ENCODE measurements at regions not wholly inside any gene's neighbourhood (a gene's known extent, or its start where the extent isn't known, plus 50 kb on each side); places are given as distances from the start of the nearest gene placed in this dataset.
"Not testable (repeated sequence)": the region's sequence is repeated elsewhere in the genome, so short reads cannot be mapped to it uniquely, and the experiment has no call there.

DNA sequence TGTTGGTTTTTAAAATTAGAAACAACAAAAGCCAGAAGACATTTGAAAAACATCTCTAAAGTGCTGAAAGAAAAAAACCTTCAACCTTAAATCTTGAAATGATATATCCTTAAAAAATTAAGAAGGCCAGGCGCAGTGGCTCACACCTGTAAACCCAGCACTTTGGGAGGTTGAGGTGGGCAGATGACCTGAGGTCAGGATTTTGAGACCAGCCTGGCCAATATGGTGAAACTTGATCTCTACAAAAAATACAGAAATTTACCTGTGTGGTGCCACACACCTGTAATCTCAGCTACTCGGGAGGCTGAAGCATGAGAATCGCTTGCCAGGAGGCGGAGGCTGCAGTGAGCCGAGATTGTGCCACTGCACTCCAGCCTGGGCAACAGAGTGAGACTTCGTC lies 87.7 kb upstream of the SIX2 start:
- ATAC-seq (no peak), DNase-seq (no peak)
- WGBS, 2 donors = 90 to 92% methylated on average over 6 of the region's 6 CpGs
- Histone ChIP-seq H3K9me3 (no peaks in the 10 kb centered on the region), H3K4me1 (no peaks in the 10 kb centered on the region), H3K36me3 (replicated peaks in 1 of 2; ENCODE audit: insufficient read depth in 1 of 2, low read depth in 2 of 2) (no peaks in the 10 kb centered on the region), H3K27ac (no peak overlapping the region), H3K27me3 (no peaks in the 10 kb centered on the region), H3K4me3 (no peak overlapping the region)
- no peak for TF ChIP-seq POLR2A (IDR thresholded peaks at IDR 0.05)
- TF ChIP-seq, protein P1, sequence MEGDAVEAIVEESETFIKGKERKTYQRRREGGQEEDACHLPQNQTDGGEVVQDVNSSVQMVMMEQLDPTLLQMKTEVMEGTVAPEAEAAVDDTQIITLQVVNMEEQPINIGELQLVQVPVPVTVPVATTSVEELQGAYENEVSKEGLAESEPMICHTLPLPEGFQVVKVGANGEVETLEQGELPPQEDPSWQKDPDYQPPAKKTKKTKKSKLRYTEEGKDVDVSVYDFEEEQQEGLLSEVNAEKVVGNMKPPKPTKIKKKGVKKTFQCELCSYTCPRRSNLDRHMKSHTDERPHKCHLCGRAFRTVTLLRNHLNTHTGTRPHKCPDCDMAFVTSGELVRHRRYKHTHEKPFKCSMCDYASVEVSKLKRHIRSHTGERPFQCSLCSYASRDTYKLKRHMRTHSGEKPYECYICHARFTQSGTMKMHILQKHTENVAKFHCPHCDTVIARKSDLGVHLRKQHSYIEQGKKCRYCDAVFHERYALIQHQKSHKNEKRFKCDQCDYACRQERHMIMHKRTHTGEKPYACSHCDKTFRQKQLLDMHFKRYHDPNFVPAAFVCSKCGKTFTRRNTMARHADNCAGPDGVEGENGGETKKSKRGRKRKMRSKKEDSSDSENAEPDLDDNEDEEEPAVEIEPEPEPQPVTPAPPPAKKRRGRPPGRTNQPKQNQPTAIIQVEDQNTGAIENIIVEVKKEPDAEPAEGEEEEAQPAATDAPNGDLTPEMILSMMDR (IDR thresholded peaks at IDR 0.05) = no peak
- intact Hi-C loops (cut with DNase I) = no loop called here

DNA sequence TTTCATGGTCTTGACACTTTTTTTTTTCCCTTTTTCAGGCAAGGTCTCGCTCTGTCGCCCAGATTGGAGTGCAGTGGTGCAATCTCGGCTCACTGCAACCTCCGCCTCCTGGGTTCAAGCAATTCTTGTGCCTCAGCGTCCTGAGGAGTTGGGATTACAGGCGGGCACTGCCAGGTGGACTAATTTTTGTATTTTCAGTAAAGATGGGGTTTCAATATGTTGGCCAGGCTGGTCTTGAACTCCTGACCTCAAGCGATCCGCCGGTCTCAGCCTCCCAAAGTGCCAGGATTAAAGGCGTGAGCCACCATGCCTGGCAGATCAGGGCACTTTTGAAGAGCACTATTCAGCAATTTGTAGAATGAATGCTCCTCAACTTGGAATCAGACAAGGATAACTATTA lies 86.8 kb upstream of the SIX2 start:
- H3K9me3 ChIP-seq; H3K4me3 ChIP-seq; H3K4me1 ChIP-seq; intact Hi-C loops (cut with DNase I); ATAC-seq; H3K27me3 ChIP-seq; DNase-seq; H3K36me3 ChIP-seq (replicated peaks in 1 of 2; ENCODE audit: insufficient read depth in 1 of 2, low read depth in 2 of 2); H3K27ac ChIP-seq: not testable (repeated sequence)
- WGBS, 2 donors = 91 to 92% methylated on average over 10 of the region's 10 CpGs

DNA sequence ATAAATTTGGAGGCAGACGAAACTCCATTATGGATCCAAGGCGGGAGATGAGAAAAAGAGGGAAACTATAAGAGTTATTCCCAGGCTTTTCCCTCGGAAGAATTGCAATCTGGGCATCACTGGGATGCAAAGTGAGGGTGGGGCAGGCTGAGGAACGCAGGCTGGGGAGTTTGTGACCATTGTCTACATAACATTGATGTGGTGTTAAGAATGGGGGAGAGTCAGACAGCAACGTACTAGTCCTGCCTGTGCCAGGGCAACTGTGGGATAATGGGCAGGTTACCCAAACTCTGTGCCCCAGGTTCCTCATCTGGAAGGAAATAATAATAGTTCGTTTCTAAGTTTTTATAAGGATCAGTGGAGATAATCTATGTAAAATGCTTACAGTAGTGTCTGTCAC lies 84.4 kb upstream of the SIX2 start:
- Histone ChIP-seq H3K36me3 (replicated peaks in 1 of 2; ENCODE audit: insufficient read depth in 1 of 2, low read depth in 2 of 2) (no peaks in the 10 kb centered on the region), H3K4me1 (no peaks in the 10 kb centered on the region), H3K4me3 (no peak overlapping the region), H3K27me3 (no peaks in the 10 kb centered on the region), H3K27ac (no peak overlapping the region), H3K9me3 (no peaks in the 10 kb centered on the region)
- intact Hi-C loops (cut with DNase I) = no loop called here
- no peak for DNase-seq
- WGBS, 2 donors = 58 to 62% methylated on average over 6 of the region's 6 CpGs
- TF ChIP-seq, protein P1 (IDR thresholded peaks at IDR 0.05) = no peak
- TF ChIP-seq POLR2A (IDR thresholded peaks at IDR 0.05) = no peak
- ATAC-seq = no peak

DNA sequence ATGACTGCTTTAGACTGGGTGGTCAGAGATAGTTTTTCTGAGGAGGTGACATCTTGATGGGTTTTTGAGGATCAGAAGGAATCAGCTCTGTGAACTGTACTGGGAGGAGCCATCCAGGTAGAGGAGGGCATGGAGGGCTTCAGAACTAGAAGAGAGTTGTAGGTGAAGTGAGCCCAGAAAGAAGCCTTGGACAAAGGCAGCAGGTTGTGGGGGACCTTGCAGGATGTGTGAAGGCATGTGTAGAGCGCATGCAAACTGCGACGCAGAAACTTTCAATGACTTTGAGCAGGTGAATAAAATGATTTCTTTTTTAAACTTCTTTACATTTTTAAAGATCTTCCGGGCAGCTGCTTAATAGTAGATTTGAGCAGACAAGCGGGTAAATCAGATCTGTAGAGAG lies 83.9 kb upstream of the SIX2 start:
- Histone ChIP-seq H3K4me3 (no peak overlapping the region), H3K27me3 (no peaks in the 10 kb centered on the region), H3K36me3 (replicated peaks in 1 of 2; ENCODE audit: insufficient read depth in 1 of 2, low read depth in 2 of 2) (no peaks in the 10 kb centered on the region), H3K9me3 (no peaks in the 10 kb centered on the region), H3K27ac (no peak overlapping the region), H3K4me1 (no peaks in the 10 kb centered on the region)
- intact Hi-C loops (cut with DNase I) = no loop called here
- DNase-seq (no peak), ATAC-seq (no peak)
- 94 to 96% methylated on average over 5 of the region's 5 CpGs for WGBS, 2 donors
- no peak for TF ChIP-seq POLR2A (IDR thresholded peaks at IDR 0.05)
- TF ChIP-seq, protein P1 (IDR thresholded peaks at IDR 0.05) = no peak

DNA sequence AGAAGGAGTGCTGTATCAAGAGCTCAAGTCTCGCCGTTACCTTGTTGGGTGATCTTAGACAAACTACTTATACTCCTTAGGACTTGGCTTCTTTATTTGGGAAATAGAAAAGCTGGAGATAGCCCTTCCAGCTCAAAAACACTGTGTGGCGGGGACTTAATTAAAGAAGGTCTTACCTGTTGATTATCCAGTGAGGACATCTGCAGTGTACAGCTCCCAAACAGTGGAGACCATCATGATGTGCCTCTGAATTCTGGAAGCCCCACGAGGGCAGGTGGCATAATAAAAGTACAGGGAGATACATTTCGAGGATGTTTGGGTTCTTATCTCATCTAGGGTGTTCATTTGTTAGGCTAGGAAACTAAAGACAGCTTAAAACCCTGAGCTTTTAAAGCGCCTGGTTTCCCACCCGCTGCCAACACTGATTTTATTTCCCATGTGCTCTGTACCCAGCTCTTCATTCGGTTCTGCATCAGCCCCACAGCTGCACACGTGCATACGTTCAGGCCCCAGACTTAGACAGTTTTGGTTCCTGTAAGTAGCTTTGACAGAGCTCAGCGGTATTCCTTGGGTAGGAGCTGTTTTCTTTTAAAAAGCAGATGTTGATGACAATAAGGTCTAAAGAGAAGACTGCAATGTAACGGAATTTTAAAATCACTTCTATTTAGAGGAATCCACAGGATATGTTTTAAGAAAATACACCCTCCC lies 80.5 kb upstream of the SIX2 start:
- H3K9me3 ChIP-seq = no peaks in the 10 kb centered on the region
- ATAC-seq (no peak), DNase-seq (no peak)
- TF ChIP-seq POLR2A (IDR thresholded peaks at IDR 0.05) = no peak
- TF ChIP-seq, protein P1 (IDR thresholded peaks at IDR 0.05) = no peak
- 75 to 77% methylated on average over 12 of the region's 12 CpGs for WGBS, 2 donors
- H3K4me1 ChIP-seq = no peaks in the 10 kb centered on the region
- intact Hi-C loops (cut with DNase I) = no loop called here
- no peak overlapping the region for H3K27ac ChIP-seq
- H3K4me3 ChIP-seq = no peak overlapping the region
- H3K36me3 ChIP-seq (replicated peaks in 1 of 2; ENCODE audit: insufficient read depth in 1 of 2, low read depth in 2 of 2) = no peaks in the 10 kb centered on the region
- no peaks in the 10 kb centered on the region for H3K27me3 ChIP-seq

Measured in body of pancreas (tissue), 4 donors.